ENCODE measurements at regions not wholly inside any gene's neighbourhood (a gene's known extent, or its start where the extent isn't known, plus 50 kb on each side); places are given as distances from the start of the nearest gene placed in this dataset.

- WGBS, 3 donors: 45 to 51% (median 49%) methylated on average over 14 of the region's 14 CpGs
- no peak for TF ChIP-seq CTCF (IDR thresholded peaks at IDR 0.05)
- DNase-seq: no peak
- Histone ChIP-seq H3K27ac (no peak overlapping the region), H3K36me3 (ENCODE audit: insufficient read depth in 1 of 2, low read depth in 1 of 2) (no peaks in the 10 kb centered on the region), H3K9me3 (no peaks in the 10 kb centered on the region), H3K4me1 (no peaks in the 10 kb centered on the region), H3K4me3 (no peak overlapping the region), H3K27me3 (ENCODE audit: insufficient read depth in 3 of 3, low read length in 2 of 3) (no peaks in the 10 kb centered on the region)
- ATAC-seq: no peak
- intact Hi-C loops (cut with DNase I): no loop called here
These were observed 231.1 kb upstream of the ADARB2 start for GRCh38 chr10:1968257-1969033.

- 47 to 53% (median 53%) methylated on average over 14 of the region's 14 CpGs for WGBS, 3 donors
- TF ChIP-seq CTCF (IDR thresholded peaks at IDR 0.05): no peak
- H3K27me3 ChIP-seq (ENCODE audit: insufficient read depth in 3 of 3, low read length in 2 of 3): no peaks in the 10 kb centered on the region
These were observed 229.5 kb upstream of the ADARB2 start for GRCh38 chr10:1966712-1967376.

GRCh38 chr10:1964476-1964875 lies 227.2 kb upstream of the ADARB2 start:
- H3K9me3 ChIP-seq: no peaks in the 10 kb centered on the region
- whole genome bisulfite sequencing, 3 donors: 89 to 94% (median 91%) methylated on average over 24 of the region's 24 CpGs
- intact Hi-C loops (cut with DNase I): no loop called here

More at GRCh38 chr10:1966712-1967376, 229.5 kb upstream of the ADARB2 start:
- DNase-seq: no peak
- no peak for ATAC-seq
- intact Hi-C loops (cut with DNase I): no loop called here
- Histone ChIP-seq H3K27ac (no peak overlapping the region), H3K4me1 (no peaks in the 10 kb centered on the region), H3K36me3 (ENCODE audit: insufficient read depth in 1 of 2, low read depth in 1 of 2) (no peaks in the 10 kb centered on the region), H3K4me3 (no peak overlapping the region), H3K9me3 (no peaks in the 10 kb centered on the region)

GRCh38 chr10:1963341-1963740 lies 226.0 kb upstream of the ADARB2 start:
- ATAC-seq (no peak), DNase-seq (no peak)

More at GRCh38 chr10:1964476-1964875, 227.2 kb upstream of the ADARB2 start:
- no peak for DNase-seq
- Histone ChIP-seq H3K27ac (no peak overlapping the region), H3K4me3 (no peak overlapping the region), H3K4me1 (no peaks in the 10 kb centered on the region), H3K36me3 (ENCODE audit: insufficient read depth in 1 of 2, low read depth in 1 of 2) (no peaks in the 10 kb centered on the region), H3K27me3 (ENCODE audit: insufficient read depth in 3 of 3, low read length in 2 of 3) (no peaks in the 10 kb centered on the region)
- no peak for ATAC-seq
- no peak for TF ChIP-seq CTCF (IDR thresholded peaks at IDR 0.05)

More at GRCh38 chr10:1963341-1963740, 226.0 kb upstream of the ADARB2 start:
- 87 to 90% (median 89%) methylated on average over 22 of the region's 22 CpGs for WGBS, 3 donors
- no peaks in the 10 kb centered on the region for H3K9me3 ChIP-seq
- H3K27me3 ChIP-seq (ENCODE audit: insufficient read depth in 3 of 3, low read length in 2 of 3): no peaks in the 10 kb centered on the region
- H3K4me1 ChIP-seq: no peaks in the 10 kb centered on the region
- intact Hi-C loops (cut with DNase I): no loop called here
- no peaks in the 10 kb centered on the region for H3K36me3 ChIP-seq (ENCODE audit: insufficient read depth in 1 of 2, low read depth in 1 of 2)
- H3K4me3 ChIP-seq: no peak overlapping the region
- no peak overlapping the region for H3K27ac ChIP-seq
- TF ChIP-seq CTCF (IDR thresholded peaks at IDR 0.05): no peak
